NCI-H345 treated with DMSO at 0.1 percent for 48 hours (cell line): ENCODE measurements at regions not wholly inside any gene's neighbourhood (a gene's known extent, or its start where the extent isn't known, plus 50 kb on each side); places are given as distances from the start of the nearest gene placed in this dataset.
"Not testable (repeated sequence)": the region's sequence is repeated elsewhere in the genome, so short reads cannot be mapped to it uniquely, and the experiment has no call there.

Source experiments
- DNase-seq: peaks from one replicate; lab custom pipeline; 2025; ENCODE audit not compliant: unreplicated experiment; lab: John Stamatoyannopoulos, UW

GRCh38 chr7:153887749-153888569 lies 164.2 kb upstream of the DPP6 start:
- DNase-seq = peak; percentile 2

GRCh38 chr7:153891990-153892389 lies 160.2 kb upstream of the DPP6 start:
- DNase-seq = no peak

- DNase-seq = no peak
Observed at GRCh38 chr7:153902862-153903261, 149.3 kb upstream of the DPP6 start.

DNA sequence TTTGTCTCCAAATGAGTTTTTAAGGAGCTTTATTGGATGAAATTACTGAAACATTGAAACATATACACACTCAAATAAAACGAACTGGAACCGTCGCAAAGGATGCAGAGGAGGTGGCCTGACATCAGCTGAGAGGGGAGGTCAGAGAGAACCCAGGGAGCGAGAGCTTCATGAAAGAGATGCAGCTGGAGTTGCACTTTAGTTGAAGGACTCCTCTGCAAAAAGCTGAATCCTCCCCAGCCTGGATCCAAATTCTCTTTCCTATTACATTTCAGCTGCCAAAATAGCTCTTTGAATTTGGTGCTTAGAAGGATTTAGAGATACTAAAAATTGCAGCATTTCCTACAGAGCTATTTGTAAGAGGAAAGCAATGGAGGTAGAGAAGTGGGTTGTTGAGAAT lies 140.0 kb upstream of the DPP6 start:
- DNase-seq = no peak

DNA sequence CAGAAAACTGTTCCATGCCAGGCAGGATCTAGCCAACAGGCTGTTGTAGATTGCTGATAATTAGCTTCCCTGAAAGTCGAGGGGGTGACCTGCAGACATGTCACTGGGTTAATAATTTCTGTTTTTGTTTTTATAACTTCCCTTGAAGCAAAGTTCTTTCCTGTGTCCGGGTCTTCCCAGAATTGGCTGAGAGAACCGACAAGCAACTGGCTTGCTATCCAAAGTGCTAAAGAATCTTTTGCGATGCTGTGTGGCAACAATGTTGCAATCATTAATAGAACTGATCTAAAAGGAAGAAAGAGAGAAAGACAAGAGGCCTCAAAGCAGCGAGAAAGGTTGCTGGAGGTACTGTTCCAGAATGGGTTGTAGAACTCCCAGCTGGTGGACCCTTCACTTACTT lies 132.1 kb upstream of the DPP6 start:
- DNase-seq = no peak

DNA sequence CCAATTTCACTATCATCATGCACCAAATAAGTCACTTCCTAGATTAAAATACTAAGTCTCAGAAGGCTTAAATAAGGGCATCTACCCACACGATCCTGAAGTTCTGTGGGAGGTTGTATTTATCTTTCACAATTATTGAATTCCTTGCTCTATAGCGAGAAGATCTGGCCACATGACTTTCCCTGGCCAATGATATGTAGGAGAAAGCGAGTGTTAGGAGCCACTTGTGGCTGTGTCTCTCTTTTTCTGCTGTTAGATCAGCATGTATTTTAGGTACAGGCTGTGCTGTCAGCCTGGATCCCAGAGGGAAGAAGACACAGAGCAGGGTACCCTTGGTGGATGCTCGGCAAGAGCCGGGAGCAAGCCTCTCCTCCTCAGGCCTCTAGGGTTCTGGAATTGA lies 131.3 kb upstream of the DPP6 start:
- DNase-seq = no peak

DNA sequence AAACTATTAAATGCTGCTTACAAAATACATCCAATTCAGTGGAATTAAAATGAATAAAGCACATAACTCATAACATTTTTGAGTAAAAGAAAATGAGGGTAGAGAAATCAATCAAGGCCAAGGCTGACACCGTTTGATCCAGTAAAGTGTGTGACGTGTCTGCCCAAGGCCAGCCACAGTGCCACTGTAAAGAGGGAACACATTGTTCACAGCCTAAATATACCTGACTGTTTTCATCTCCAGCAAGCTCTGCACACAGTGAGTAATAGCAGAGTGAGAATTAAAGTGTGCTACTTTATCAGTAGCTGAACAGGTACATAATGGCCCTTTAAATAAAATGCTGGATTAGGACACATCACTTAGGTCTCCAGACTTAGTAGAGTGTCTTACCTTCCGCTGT lies 130.8 kb upstream of the DPP6 start:
- no peak for DNase-seq

DNA sequence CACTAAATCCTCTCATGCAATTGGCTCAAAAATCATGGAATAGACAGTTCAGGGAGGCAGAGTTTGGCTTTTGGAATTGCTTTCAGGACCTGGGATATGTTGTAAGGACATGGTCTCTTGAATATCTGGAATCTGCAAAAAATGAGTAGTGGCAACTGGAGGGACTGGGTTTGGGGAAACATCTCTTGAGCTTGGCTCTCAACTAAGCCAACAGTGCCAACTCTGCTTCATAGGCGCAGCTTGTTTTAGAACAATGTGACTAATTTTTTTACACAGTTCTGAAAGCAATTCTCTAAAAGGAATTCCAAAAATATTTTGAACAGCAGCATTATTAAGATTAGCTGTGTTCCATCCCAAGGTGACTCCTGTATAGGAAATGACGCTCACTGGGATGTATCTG lies 121.5 kb upstream of the DPP6 start:
- no peak for DNase-seq

GRCh38 chr7:153934048-153934447 lies 118.2 kb upstream of the DPP6 start:
- DNase-seq = peak; percentile 86

GRCh38 chr7:153934629-153935028 lies 117.6 kb upstream of the DPP6 start:
- peak; percentile 34 for DNase-seq

GRCh38 chr7:153935095-153935494 lies 117.1 kb upstream of the DPP6 start:
- DNase-seq = no peak

- DNase-seq = no peak
Observed at GRCh38 chr7:153938451-153938850, 113.7 kb upstream of the DPP6 start.

DNA sequence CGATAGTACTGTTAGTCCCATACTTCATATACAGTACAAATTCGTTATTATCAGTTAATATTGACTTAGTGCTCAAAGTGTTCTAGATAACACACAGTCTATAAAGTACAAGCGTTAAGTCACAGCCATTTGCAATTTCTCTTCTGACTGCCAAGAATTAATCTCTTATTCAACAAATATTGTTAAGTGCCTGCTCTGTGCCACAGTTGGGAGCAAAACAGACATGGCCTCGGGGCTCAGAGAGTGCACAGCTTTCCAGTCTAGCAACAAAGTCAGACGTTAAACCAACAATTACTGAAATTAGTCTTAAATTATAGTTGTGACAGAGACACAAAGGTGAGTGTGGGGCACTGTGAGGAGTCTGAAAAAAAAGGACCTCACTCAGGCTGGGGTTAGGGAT lies 113.0 kb upstream of the DPP6 start:
- DNase-seq = peak; percentile 21

DNA sequence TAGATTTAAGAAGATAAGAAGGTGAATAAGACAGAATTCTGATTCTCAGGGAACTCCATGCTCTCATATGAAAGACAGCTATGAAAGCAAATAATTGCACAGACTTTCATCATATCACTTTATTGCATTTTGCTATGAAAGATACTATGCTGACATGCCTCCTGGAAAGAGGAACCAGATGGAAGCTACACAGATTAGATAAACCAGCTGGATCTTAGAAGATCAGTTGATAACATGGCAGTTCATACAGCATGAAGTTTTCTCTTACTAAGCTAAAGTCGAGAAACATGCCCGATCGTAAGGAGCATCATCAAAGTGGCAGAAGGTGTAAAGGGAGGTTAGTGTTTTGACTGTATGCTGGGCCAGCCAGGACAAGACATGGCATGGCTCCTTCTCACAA lies 112.5 kb upstream of the DPP6 start:
- DNase-seq = no peak

GRCh38 chr7:153941061-153941460 lies 111.1 kb upstream of the DPP6 start:
- DNase-seq = no peak

- no peak for DNase-seq
Observed at GRCh38 chr7:153942036-153942435, 110.2 kb upstream of the DPP6 start.

DNA sequence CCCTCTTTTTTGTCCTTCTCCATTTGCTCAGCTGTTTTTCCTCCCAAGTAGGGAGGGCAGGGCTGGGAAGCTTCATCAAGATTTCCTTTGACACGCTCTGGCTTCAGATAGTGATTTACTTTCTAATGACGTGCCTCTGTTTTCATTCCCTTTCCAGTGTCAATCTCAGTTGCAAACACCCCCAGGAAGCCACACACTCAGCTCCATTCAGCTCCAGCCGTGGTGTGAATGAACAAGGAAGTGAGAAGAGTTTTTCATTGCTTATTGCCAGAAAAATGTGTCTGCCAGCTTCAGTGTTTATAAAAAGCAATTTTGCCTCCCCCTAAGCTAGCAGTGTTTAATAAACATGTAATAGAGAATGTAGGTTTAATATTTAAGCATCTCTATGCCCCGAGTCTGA lies 108.7 kb upstream of the DPP6 start:
- peak; percentile 41 for DNase-seq

- peak; percentile 59 for DNase-seq
Observed at GRCh38 chr7:153943861-153944260, 108.3 kb upstream of the DPP6 start.

- no peak for DNase-seq
Observed at GRCh38 chr7:153948060-153948459, 104.1 kb upstream of the DPP6 start.

GRCh38 chr7:153951316-153951715 lies 100.9 kb upstream of the DPP6 start:
- DNase-seq = no peak

- no peak for DNase-seq
Observed at GRCh38 chr7:153954477-153954876, 97.7 kb upstream of the DPP6 start.

DNA sequence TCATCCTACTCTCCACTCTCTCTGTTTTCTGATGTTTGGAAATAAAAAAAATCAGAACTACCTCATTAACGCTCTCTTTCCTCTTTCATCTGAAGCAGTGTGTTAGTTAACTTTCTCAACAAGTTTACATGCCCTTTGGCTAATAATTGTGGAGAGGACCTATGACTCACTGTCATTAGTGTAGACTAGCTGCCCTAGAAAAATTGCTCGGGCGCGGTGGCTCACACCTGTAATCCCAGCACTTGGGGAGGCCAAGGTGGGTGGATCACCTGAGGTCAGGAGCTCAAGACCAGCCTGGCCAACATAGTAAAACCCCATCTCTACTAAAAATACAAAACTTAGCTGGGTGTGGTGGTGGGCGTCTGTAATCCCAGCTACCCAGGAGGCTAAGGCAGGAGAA lies 94.5 kb upstream of the DPP6 start:
- not testable (repeated sequence) for DNase-seq

GRCh38 chr7:153958381-153958780 lies 93.8 kb upstream of the DPP6 start:
- not testable (repeated sequence) for DNase-seq
